ENCODE measurements at regions not wholly inside any gene's neighbourhood (a gene's known extent, or its start where the extent isn't known, plus 50 kb on each side); places are given as distances from the start of the nearest gene placed in this dataset.
"Not testable (repeated sequence)": the region's sequence is repeated elsewhere in the genome, so short reads cannot be mapped to it uniquely, and the experiment has no call there.

DNA sequence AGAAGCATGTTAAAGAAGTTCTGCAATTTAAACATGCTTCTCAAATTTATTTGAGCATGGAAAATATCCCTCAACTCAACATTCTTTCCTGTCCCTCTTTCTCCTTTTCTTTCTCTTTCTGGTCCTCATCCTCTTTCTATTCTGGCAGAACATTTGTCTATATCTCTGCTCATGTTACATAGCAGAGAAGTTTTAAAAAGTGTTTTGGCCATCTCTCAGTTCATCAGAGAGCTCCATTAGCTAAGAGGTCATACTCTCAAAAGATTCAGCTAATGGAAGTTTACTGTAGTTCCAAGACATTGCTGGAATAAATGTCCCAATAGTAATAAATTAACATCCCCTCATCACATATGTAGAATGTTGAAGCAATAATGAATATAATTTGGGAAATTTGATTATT is 53.5 kb downstream of the XCL2 start:
- in situ Hi-C loops (cut with MboI; ENCODE audit: low pct_unique_long_range_greater_than_20kb, low sequenced_read_pairs), result no loop called here
- no peak for DNase-seq

- peak; percentile 46 for DNase-seq
Measured at GRCh38 chr1:168488138-168488537, 55.7 kb downstream of the XCL2 start.

DNA sequence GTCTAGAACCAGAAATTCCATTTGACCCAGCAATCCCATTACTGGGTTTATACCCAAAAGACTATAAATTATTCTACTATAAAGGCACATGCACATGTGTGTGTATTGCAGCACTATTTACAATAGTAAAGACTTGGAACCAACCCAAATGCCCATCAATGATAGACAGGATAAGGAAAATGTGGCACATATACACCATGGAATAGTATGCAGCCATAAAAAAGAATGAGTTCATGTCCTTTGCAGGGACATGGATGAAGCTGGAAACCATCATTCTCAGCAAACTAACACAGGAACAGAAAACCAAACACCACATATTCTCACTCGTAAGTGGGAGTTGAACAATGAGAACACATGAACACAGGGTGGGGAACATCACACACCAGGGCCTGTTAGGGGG is 57.0 kb downstream of the XCL2 start:
- in situ Hi-C loops (cut with MboI; ENCODE audit: low pct_unique_long_range_greater_than_20kb, low sequenced_read_pairs); DNase-seq: not testable (repeated sequence)

More at GRCh38 chr1:168488138-168488537, 55.7 kb downstream of the XCL2 start:
- in situ Hi-C loops (cut with MboI; ENCODE audit: low pct_unique_long_range_greater_than_20kb, low sequenced_read_pairs), result no loop called here

GRCh38 chr1:168485048-168485447 is 58.7 kb downstream of the XCL2 start:
- in situ Hi-C loops (cut with MboI; ENCODE audit: low pct_unique_long_range_greater_than_20kb, low sequenced_read_pairs), result no loop called here
- peak; percentile 39 for DNase-seq

GRCh38 chr1:168484083-168484482 is 59.7 kb downstream of the XCL2 start:
- in situ Hi-C loops (cut with MboI; ENCODE audit: low pct_unique_long_range_greater_than_20kb, low sequenced_read_pairs), result no loop called here
- no peak for DNase-seq

DNA sequence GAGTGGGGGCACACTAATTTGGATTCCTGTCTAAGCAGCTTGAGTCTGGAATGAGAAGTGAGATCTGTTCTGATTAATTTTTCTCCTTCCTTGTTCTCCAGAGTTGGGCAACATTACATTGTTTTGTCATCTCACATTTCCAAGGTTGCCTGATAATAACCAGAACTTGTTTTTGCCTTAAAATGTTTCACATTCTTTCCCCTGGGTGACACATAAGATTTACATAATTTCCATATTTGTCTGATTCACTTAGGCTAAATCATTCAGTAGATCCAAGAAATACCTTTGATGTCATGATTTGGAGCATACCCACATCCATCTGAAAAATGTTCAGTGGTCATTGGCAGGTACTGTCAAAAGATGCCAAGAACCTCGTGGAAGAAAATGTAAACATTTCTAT is 60.3 kb downstream of the XCL2 start:
- no peak for DNase-seq
- in situ Hi-C loops (cut with MboI; ENCODE audit: low pct_unique_long_range_greater_than_20kb, low sequenced_read_pairs), result no loop called here

- in situ Hi-C loops (cut with MboI; ENCODE audit: low pct_unique_long_range_greater_than_20kb, low sequenced_read_pairs), result no loop called here
- peak; percentile 23 for DNase-seq
Measured at GRCh38 chr1:168482106-168482505, 61.7 kb downstream of the XCL2 start.

DNA sequence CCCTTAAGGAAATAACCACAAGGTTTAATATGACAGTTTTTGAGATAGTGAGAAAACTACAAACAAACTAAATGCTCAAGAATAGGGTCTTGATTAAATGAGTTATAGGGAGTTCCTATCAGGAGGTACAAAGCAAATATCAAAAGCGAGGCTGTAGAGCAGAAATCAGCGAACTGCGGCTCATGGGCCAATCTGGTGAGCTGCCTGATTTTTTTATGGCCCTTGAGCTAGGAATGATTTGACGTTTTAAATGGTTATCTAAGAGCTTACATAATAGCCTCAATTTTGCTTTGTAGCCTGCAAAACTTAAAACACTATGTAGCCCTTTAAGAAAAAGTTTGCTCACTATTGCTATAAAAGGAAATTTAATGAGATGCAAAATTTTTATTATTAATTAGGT is 62.2 kb downstream of the XCL2 start:
- DNase-seq, result no peak
- in situ Hi-C loops (cut with MboI; ENCODE audit: low pct_unique_long_range_greater_than_20kb, low sequenced_read_pairs), result no loop called here

GRCh38 chr1:168480997-168481396 is 62.8 kb downstream of the XCL2 start:
- no peak for DNase-seq
- in situ Hi-C loops (cut with MboI; ENCODE audit: low pct_unique_long_range_greater_than_20kb, low sequenced_read_pairs), result no loop called here

DNA sequence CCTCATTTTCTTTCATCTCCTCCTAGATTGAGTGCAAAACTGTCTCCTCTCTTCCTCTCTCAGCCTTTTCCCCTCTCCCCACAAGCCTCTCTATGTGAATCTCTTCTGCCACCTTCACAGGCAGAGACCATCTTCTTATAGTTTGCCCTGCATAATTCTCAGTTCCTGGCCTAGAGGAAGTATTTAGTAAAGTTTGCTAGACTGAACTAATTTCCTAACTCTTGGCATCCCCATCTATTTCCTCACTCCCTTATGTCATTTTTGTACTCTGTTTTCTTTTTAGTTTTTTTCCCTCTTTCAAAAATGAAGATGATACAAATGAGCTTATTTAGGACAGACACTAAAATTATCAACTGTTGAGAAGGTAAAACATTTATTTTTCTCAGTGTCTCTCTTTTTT is 66.0 kb downstream of the XCL2 start:
- in situ Hi-C loops (cut with MboI; ENCODE audit: low pct_unique_long_range_greater_than_20kb, low sequenced_read_pairs), result no loop called here
- no peak for DNase-seq

DNA sequence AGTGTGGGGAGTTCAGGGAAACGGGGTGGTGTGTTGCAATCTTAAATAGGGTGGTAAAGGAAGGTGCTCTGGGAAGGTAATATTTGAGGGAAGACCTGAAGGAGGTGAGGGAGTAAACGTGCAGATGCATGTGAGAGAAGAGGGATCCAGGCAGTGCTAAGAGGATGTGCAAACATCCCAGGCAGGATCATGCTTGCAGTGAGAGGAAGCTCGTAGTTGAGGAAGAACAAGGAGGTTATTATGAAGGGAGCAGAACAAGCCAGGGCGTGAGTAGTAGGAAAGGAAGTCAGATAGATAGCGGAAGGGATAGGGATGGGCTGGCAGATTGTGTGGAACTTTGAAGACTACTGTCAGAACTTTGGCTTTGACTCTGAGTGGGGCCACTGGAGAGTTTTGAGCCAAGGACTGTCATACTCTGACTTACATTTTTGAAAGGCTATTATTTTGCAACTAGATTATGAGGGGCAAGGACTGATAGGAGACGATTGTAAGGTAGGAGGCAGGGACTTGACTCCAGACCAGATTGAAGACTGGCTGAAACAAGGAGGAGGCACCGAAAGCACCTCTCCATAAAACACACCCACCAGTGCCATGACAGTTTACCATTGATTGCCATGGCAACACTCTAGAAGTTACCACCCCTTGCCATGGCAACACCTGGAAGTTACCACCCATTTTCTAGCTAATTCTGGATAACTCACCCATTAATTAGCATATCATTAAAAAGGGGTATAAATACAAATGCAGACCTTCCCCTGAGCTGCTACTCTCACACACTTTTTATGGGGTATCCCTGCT is 67.0 kb downstream of the XCL2 start:
- DNase-seq, result peak; percentile 54
- in situ Hi-C loops (cut with MboI; ENCODE audit: low pct_unique_long_range_greater_than_20kb, low sequenced_read_pairs), result no loop called here

- DNase-seq, result no peak
Measured at GRCh38 chr1:168474322-168474721, 69.5 kb downstream of the XCL2 start.

DNA sequence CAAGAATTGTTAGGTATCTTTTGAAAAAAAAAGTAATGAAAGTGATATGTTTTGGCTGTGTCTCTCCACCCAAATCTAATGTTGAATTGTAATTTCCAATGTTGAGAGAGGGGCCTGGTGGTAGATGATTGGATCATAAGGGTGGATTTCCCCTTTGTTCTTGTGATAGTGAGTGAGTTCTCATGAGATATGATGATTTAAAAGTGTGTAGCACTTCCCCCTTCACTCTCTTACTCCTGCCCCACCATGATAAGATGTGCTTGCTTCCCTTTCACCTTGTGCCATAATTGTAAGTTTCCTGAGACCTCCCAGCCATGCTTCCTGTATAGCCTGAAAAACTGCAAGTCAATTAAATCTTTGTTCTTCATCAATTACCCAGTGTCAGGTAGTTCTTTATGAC is 70.7 kb downstream of the XCL2 start:
- DNase-seq, result peak; percentile 84
- in situ Hi-C loops (cut with MboI; ENCODE audit: low pct_unique_long_range_greater_than_20kb, low sequenced_read_pairs), result no loop called here

More at GRCh38 chr1:168474322-168474721, 69.5 kb downstream of the XCL2 start:
- in situ Hi-C loops (cut with MboI; ENCODE audit: low pct_unique_long_range_greater_than_20kb, low sequenced_read_pairs), result no loop called here

GRCh38 chr1:168472223-168472622 is 71.6 kb downstream of the XCL2 start:
- DNase-seq, result peak; percentile 30
- in situ Hi-C loops (cut with MboI; ENCODE audit: low pct_unique_long_range_greater_than_20kb, low sequenced_read_pairs), result no loop called here

- peak; percentile 42 for DNase-seq
- in situ Hi-C loops (cut with MboI; ENCODE audit: low pct_unique_long_range_greater_than_20kb, low sequenced_read_pairs), result no loop called here
Measured at GRCh38 chr1:168470901-168471431, 72.8 kb downstream of the XCL2 start.

- DNase-seq, result peak; percentile 93
- in situ Hi-C loops (cut with MboI; ENCODE audit: low pct_unique_long_range_greater_than_20kb, low sequenced_read_pairs), result no loop called here
Measured at GRCh38 chr1:168469690-168470089, 74.1 kb downstream of the XCL2 start.

DNA sequence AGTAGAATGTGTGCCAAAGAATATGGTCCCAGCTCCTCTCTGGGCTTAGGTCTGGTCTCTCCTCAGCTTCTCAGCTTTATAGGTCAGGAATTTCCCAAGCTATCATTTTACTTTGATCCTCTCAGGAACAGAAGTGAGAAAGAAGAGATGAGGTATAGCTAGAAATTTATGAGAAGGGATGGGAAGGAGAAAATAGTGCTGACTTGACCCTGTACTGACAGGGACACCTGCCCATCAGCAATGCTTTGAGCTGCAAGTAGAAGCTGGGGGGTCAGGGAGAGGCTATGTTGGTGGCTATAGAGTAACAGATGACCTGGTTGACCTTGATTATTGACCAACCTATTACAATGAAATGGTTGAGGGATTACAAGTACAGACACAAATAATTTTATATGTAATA is 75.0 kb downstream of the XCL2 start:
- in situ Hi-C loops (cut with MboI; ENCODE audit: low pct_unique_long_range_greater_than_20kb, low sequenced_read_pairs), result no loop called here

GRCh38 chr1:168468042-168468809 is 75.6 kb downstream of the XCL2 start:
- DNase-seq, result no peak
- in situ Hi-C loops (cut with MboI; ENCODE audit: low pct_unique_long_range_greater_than_20kb, low sequenced_read_pairs), result no loop called here

More for the DNA sequence above, 75.0 kb downstream of the XCL2 start:
- no peak for DNase-seq

DNA sequence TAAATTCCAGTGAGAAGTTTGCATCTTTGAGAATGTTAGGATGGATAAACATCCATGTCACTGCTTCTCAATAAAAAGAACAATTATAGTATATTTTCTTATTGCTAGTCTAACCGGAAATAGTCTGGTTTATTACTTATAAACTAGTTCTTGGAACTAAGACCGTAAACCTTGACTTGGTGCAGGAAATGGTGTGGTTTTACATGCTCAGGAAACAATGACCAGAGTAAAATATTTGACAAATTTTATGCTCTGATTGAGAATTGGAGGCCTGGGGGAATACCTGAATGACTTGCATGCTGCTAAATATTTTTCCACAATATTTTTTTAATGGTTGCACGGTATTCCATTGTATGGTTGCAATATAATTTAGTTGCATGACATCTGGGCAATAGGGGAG is 76.3 kb downstream of the XCL2 start:
- in situ Hi-C loops (cut with MboI; ENCODE audit: low pct_unique_long_range_greater_than_20kb, low sequenced_read_pairs), result no loop called here
- peak; percentile 44 for DNase-seq

DNA sequence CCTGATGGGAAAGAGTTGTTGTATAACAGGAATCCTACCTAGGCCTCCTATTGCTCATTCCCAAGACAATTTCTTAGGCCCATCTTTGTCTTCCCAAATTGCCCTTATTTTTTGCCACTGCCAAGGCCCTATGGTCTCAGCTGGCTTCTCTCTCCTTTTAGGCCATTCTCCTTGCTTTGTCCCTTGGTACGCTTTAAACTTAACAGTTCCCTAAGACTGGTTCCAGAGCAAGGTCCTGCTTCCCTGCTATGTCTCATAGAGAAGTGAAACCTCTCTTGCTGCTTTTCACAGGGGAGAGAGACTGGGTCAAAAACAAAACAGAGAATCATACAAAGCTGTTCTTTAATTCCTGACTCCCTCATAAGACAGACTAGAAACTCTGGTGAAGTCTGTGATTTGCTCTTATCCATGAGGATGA is 77.1 kb downstream of the XCL2 start:
- in situ Hi-C loops (cut with MboI; ENCODE audit: low pct_unique_long_range_greater_than_20kb, low sequenced_read_pairs), result no loop called here
- DNase-seq, result no peak
